DMS79 treated with DMSO at 0.1 percent for 48 hours (cell line): ENCODE measurements at regions not wholly inside any gene's neighbourhood (a gene's known extent, or its start where the extent isn't known, plus 50 kb on each side); places are given as distances from the start of the nearest gene placed in this dataset.

ENCODE experiments used
- DNase-seq: peaks from one replicate; lab custom pipeline; 2025; lab: John Stamatoyannopoulos, UW

- DNase-seq: no peak
Observed at GRCh38 chr9:13396418-13396817, 116.9 kb upstream of the MPDZ start.

GRCh38 chr9:13395156-13395555 lies 115.7 kb upstream of the MPDZ start:
- DNase-seq: no peak

GRCh38 chr9:13388157-13388556 lies 108.7 kb upstream of the MPDZ start:
- DNase-seq: no peak

GRCh38 chr9:13387734-13388067 lies 108.2 kb upstream of the MPDZ start:
- no peak for DNase-seq

- no peak for DNase-seq
Observed at GRCh38 chr9:13386935-13387733, 107.6 kb upstream of the MPDZ start.

- no peak for DNase-seq
Observed at GRCh38 chr9:13386316-13386715, 106.8 kb upstream of the MPDZ start.

- no peak for DNase-seq
Observed at GRCh38 chr9:13383855-13384254, 104.4 kb upstream of the MPDZ start.

- DNase-seq: no peak
Observed at GRCh38 chr9:13383216-13383615, 103.7 kb upstream of the MPDZ start.

- no peak for DNase-seq
Observed at GRCh38 chr9:13382595-13382994, 103.1 kb upstream of the MPDZ start.

- no peak for DNase-seq
Observed at GRCh38 chr9:13380903-13381302, 101.4 kb upstream of the MPDZ start.

- no peak for DNase-seq
Observed at GRCh38 chr9:13378154-13378553, 98.7 kb upstream of the MPDZ start.

GRCh38 chr9:13377171-13377925 lies 97.9 kb upstream of the MPDZ start:
- DNase-seq: no peak

- DNase-seq: no peak
Observed at GRCh38 chr9:13372510-13372909, 93.0 kb upstream of the MPDZ start.

GRCh38 chr9:13369431-13369830 lies 89.9 kb upstream of the MPDZ start:
- DNase-seq: no peak

GRCh38 chr9:13367784-13368183 lies 88.3 kb upstream of the MPDZ start:
- DNase-seq: no peak

GRCh38 chr9:13364271-13365000 lies 84.9 kb upstream of the MPDZ start:
- DNase-seq: no peak

- no peak for DNase-seq
Observed at GRCh38 chr9:13361076-13361475, 81.6 kb upstream of the MPDZ start.

GRCh38 chr9:13360188-13360587 lies 80.7 kb upstream of the MPDZ start:
- DNase-seq: no peak

- DNase-seq: no peak
Observed at GRCh38 chr9:13358128-13358527, 78.6 kb upstream of the MPDZ start.

- DNase-seq: no peak
Observed at GRCh38 chr9:13354733-13355132, 75.2 kb upstream of the MPDZ start.

GRCh38 chr9:13352451-13352979 lies 73.0 kb upstream of the MPDZ start:
- DNase-seq: no peak

GRCh38 chr9:13351778-13352386 lies 72.4 kb upstream of the MPDZ start:
- DNase-seq: peak; percentile 36
